ENCODE measurements at regions not wholly inside any gene's neighbourhood (a gene's known extent, or its start where the extent isn't known, plus 50 kb on each side); places are given as distances from the start of the nearest gene placed in this dataset.

DNA sequence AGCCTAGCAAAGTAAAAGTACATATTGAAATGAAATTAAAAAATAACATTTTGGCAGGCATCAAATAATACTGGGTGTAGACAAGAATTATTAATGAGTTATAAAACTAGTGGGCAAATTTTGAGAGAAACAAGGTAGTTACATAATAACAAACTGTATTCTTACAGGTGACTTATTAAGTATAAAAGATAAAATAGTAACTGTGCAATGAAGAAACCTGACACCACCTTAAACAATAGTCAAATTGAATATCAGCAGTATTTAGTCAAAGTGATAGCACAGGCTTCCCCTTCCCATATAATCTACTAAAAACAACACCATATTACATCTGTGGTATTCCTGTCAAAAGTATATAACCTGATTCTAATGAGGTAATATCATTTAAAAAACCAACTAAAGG, 1099.8 kb upstream of the CRIM1 start (continued):
- TF ChIP-seq, protein P1, sequence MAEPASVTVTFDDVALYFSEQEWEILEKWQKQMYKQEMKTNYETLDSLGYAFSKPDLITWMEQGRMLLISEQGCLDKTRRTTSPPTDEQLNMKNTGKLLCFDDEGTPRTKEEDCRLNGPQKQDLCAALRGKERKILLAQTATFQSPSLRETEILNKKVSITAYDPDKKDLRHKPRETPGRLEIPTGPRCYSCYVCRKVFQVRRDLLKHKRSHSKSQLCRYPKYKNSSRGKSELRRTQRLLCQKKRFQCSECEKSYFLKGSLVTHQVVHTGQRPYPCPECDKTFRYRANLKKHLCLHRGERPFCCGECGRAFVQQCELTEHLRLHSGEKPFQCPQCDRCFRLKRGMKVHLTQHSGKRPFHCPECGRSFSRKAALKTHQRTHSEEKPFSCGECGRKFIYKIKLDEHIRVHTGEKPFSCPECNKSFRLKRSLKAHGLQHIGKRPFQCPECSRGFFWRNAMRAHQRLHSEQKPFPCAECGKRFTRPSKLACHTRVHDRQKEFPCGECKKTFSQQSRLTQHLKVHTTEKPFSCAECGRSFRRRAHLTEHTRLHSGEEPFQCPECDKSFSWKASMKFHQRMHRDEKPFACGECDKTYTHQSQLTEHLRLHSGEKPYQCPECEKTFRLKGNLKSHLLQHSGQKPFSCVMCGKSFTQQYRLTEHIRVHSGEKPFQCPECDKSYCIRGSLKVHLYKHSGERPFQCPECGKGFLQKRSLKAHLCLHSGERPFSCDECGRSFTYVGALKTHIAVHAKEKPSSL (CRISPR knock-in tag; conservative IDR thresholded peaks at IDR 0.05) = no peak

DNA sequence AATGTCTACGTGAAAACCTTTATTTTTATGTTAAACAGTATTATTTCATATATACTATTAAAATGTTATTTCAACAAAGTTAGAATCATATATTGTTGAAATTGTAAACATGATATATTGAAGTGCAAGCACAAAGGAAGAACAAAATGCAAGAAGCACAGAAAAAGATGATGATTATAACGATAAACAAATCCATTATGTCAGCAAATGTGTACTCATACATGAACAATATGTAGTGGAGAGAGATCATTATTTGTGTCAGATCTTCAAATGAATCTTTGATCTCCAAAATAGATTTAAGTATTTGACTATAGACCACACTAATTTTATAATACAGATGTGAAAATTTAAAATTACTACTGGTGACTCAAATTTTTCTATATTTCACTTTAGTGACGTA, 1104.4 kb upstream of the CRIM1 start:
- H3K27ac Mint-ChIP-seq = no peak overlapping the region
- ATAC-seq (no peak), DNase-seq (ENCODE audit: low spot score) (no peak)
- no peaks in the 10 kb centered on the region for H3K4me1 Mint-ChIP-seq
- CTCF ChIA-PET = no interaction called here
- H3K4me3 Mint-ChIP-seq = no peak overlapping the region
- POLR2A ChIA-PET = no interaction called here
- TF ChIP-seq, protein P2, sequence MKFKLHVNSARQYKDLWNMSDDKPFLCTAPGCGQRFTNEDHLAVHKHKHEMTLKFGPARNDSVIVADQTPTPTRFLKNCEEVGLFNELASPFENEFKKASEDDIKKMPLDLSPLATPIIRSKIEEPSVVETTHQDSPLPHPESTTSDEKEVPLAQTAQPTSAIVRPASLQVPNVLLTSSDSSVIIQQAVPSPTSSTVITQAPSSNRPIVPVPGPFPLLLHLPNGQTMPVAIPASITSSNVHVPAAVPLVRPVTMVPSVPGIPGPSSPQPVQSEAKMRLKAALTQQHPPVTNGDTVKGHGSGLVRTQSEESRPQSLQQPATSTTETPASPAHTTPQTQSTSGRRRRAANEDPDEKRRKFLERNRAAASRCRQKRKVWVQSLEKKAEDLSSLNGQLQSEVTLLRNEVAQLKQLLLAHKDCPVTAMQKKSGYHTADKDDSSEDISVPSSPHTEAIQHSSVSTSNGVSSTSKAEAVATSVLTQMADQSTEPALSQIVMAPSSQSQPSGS (CRISPR knock-in tag; IDR thresholded peaks at IDR 0.05; ENCODE audit: borderline replicate concordance, low read depth) = no peak
- TF ChIP-seq NFATC4 (CRISPR knock-in tag; IDR thresholded peaks at IDR 0.05) (no peak), ESRRA (CRISPR knock-in tag; IDR thresholded peaks at IDR 0.05; ENCODE audit: borderline replicate concordance) (no peak), JUN (CRISPR knock-in tag; IDR thresholded peaks at IDR 0.05) (no peak), RORB (CRISPR knock-in tag; IDR thresholded peaks at IDR 0.05) (no peak), ZNF423 (CRISPR knock-in tag; IDR thresholded peaks at IDR 0.05) (no peak), IRF2 (CRISPR knock-in tag; IDR thresholded peaks at IDR 0.05; ENCODE audit: borderline replicate concordance, low read depth) (no peak), ZNF396 (CRISPR knock-in tag; IDR thresholded peaks at IDR 0.05; ENCODE audit: borderline replicate concordance) (no peak), ZNF219 (CRISPR knock-in tag; IDR thresholded peaks at IDR 0.05; ENCODE audit: borderline replicate concordance) (no peak)
- TF ChIP-seq, protein P3, sequence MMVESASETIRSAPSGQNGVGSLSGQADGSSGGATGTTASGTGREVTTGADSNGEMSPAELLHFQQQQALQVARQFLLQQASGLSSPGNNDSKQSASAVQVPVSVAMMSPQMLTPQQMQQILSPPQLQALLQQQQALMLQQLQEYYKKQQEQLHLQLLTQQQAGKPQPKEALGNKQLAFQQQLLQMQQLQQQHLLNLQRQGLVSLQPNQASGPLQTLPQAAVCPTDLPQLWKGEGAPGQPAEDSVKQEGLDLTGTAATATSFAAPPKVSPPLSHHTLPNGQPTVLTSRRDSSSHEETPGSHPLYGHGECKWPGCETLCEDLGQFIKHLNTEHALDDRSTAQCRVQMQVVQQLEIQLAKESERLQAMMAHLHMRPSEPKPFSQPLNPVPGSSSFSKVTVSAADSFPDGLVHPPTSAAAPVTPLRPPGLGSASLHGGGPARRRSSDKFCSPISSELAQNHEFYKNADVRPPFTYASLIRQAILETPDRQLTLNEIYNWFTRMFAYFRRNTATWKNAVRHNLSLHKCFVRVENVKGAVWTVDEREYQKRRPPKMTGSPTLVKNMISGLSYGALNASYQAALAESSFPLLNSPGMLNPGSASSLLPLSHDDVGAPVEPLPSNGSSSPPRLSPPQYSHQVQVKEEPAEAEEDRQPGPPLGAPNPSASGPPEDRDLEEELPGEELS (CRISPR knock-in tag; IDR thresholded peaks at IDR 0.05) = no peak
- TF ChIP-seq, protein P4, sequence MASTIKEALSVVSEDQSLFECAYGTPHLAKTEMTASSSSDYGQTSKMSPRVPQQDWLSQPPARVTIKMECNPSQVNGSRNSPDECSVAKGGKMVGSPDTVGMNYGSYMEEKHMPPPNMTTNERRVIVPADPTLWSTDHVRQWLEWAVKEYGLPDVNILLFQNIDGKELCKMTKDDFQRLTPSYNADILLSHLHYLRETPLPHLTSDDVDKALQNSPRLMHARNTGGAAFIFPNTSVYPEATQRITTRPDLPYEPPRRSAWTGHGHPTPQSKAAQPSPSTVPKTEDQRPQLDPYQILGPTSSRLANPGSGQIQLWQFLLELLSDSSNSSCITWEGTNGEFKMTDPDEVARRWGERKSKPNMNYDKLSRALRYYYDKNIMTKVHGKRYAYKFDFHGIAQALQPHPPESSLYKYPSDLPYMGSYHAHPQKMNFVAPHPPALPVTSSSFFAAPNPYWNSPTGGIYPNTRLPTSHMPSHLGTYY (CRISPR knock-in tag; IDR thresholded peaks at IDR 0.05) = no peak
- TF ChIP-seq, protein P5, sequence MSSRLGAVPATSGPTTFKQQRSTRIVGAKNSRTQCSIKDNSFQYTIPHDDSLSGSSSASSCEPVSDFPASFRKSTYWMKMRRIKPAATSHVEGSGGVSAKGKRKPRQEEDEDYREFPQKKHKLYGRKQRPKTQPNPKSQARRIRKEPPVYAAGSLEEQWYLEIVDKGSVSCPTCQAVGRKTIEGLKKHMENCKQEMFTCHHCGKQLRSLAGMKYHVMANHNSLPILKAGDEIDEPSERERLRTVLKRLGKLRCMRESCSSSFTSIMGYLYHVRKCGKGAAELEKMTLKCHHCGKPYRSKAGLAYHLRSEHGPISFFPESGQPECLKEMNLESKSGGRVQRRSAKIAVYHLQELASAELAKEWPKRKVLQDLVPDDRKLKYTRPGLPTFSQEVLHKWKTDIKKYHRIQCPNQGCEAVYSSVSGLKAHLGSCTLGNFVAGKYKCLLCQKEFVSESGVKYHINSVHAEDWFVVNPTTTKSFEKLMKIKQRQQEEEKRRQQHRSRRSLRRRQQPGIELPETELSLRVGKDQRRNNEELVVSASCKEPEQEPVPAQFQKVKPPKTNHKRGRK (CRISPR knock-in tag; IDR thresholded peaks at IDR 0.05; ENCODE audit: borderline replicate concordance) = no peak
- TF ChIP-seq, protein P6, sequence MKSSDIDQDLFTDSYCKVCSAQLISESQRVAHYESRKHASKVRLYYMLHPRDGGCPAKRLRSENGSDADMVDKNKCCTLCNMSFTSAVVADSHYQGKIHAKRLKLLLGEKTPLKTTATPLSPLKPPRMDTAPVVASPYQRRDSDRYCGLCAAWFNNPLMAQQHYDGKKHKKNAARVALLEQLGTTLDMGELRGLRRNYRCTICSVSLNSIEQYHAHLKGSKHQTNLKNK (CRISPR knock-in tag; IDR thresholded peaks at IDR 0.05) = no peak
- peaks cover 38% of the 10 kb centered on the region for H3K9me3 Mint-ChIP-seq
- H3K27me3 Mint-ChIP-seq (ENCODE audit: low read depth) = no peaks in the 10 kb centered on the region
- H3K36me3 Mint-ChIP-seq = peaks cover 13% of the 10 kb centered on the region

DNA sequence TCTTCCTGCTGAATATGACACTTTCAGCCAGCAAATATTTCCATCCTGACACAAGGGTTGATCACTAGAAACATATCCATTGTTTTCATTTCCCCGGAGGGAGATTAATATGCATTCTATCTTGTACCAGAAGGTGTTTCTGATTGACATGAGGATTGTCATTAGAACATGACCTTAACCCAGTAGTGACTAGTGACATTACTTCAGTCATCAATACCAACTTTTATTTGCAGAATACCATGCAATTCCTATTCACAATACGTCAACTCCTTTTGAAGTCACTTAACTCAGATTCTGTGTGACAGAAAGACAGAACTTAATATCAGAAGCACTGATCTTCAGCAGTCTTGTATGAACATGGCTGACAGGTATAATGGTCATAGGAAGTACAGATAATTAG, 1108.9 kb upstream of the CRIM1 start:
- Mint-ChIP-seq H3K4me3 (no peak overlapping the region), H3K4me1 (no peaks in the 10 kb centered on the region), H3K36me3 (peaks cover 13% of the 10 kb centered on the region), H3K27me3 (ENCODE audit: low read depth) (no peaks in the 10 kb centered on the region), H3K27ac (no peak overlapping the region), H3K9me3 (peaks cover 28% of the 10 kb centered on the region)
- CTCF ChIA-PET = no interaction called here
- ATAC-seq = no peak
- no peak for DNase-seq (ENCODE audit: low spot score)
- POLR2A ChIA-PET = no interaction called here
- TF ChIP-seq ZNF317 (CRISPR knock-in tag; IDR thresholded peaks at IDR 0.05; ENCODE audit: borderline replicate concordance, low read depth) = no peak
- TF ChIP-seq, protein P7, sequence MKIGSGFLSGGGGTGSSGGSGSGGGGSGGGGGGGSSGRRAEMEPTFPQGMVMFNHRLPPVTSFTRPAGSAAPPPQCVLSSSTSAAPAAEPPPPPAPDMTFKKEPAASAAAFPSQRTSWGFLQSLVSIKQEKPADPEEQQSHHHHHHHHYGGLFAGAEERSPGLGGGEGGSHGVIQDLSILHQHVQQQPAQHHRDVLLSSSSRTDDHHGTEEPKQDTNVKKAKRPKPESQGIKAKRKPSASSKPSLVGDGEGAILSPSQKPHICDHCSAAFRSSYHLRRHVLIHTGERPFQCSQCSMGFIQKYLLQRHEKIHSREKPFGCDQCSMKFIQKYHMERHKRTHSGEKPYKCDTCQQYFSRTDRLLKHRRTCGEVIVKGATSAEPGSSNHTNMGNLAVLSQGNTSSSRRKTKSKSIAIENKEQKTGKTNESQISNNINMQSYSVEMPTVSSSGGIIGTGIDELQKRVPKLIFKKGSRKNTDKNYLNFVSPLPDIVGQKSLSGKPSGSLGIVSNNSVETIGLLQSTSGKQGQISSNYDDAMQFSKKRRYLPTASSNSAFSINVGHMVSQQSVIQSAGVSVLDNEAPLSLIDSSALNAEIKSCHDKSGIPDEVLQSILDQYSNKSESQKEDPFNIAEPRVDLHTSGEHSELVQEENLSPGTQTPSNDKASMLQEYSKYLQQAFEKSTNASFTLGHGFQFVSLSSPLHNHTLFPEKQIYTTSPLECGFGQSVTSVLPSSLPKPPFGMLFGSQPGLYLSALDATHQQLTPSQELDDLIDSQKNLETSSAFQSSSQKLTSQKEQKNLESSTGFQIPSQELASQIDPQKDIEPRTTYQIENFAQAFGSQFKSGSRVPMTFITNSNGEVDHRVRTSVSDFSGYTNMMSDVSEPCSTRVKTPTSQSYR (CRISPR knock-in tag; IDR thresholded peaks at IDR 0.05) = no peak
- TF ChIP-seq, protein P8, sequence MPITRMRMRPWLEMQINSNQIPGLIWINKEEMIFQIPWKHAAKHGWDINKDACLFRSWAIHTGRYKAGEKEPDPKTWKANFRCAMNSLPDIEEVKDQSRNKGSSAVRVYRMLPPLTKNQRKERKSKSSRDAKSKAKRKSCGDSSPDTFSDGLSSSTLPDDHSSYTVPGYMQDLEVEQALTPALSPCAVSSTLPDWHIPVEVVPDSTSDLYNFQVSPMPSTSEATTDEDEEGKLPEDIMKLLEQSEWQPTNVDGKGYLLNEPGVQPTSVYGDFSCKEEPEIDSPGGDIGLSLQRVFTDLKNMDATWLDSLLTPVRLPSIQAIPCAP (CRISPR knock-in tag; IDR thresholded peaks at IDR 0.05) = no peak
- TF ChIP-seq, protein P9, sequence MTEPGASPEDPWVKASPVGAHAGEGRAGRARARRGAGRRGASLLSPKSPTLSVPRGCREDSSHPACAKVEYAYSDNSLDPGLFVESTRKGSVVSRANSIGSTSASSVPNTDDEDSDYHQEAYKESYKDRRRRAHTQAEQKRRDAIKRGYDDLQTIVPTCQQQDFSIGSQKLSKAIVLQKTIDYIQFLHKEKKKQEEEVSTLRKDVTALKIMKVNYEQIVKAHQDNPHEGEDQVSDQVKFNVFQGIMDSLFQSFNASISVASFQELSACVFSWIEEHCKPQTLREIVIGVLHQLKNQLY (CRISPR knock-in tag; IDR thresholded peaks at IDR 0.05) = no peak

Measured in WTC11 (cell line).